GM18867 (cell line): ENCODE measurements at regions not wholly inside any gene's neighbourhood (a gene's known extent, or its start where the extent isn't known, plus 50 kb on each side); places are given as distances from the start of the nearest gene placed in this dataset.

Experiments used
- ATAC-seq: cut with Tn5 transposase; IDR thresholded peaks from one replicate; pipeline ENCODE4 v1.9.1; 2021; ENCODE audit warnings: mild to moderate bottlenecking, moderate library complexity; ENCODE audit not compliant: unreplicated experiment

DNA sequence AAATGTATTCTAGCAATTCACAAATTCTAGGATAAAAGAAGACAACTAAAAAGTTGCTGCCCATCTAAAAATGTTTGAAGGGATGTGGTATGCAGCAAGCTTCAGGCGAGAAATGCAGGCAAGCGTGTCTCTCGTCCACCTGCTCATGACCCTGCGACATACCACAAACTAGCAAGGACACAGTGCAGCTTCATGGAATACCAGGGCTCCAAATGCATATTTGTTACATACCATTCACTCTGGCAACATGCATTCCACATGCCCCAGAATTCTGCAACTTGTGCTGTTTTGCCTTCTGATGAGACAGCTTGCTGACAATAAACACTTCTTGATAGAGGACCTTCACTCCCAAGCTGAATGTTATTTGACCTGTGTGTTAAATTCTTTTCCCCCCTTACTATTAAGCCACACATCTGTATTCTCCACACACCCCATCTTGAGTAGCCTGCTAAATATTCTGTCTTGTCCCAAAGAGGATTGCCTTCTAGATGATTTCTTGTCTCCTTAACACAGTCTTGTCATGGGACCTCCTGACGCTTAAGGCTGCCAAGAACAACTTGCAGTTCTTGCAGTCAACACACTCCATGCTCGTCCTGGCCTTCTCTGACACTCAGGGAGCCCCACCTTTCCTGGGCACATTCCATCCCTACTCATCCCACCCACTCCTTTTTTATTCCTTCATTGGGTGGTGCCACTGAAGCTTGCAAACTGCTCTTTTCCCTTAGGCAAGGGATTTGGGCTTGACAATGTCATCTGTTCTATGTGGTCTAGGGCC, 340.5 kb downstream of the PIK3R1 start:
- no peak for ATAC-seq

DNA sequence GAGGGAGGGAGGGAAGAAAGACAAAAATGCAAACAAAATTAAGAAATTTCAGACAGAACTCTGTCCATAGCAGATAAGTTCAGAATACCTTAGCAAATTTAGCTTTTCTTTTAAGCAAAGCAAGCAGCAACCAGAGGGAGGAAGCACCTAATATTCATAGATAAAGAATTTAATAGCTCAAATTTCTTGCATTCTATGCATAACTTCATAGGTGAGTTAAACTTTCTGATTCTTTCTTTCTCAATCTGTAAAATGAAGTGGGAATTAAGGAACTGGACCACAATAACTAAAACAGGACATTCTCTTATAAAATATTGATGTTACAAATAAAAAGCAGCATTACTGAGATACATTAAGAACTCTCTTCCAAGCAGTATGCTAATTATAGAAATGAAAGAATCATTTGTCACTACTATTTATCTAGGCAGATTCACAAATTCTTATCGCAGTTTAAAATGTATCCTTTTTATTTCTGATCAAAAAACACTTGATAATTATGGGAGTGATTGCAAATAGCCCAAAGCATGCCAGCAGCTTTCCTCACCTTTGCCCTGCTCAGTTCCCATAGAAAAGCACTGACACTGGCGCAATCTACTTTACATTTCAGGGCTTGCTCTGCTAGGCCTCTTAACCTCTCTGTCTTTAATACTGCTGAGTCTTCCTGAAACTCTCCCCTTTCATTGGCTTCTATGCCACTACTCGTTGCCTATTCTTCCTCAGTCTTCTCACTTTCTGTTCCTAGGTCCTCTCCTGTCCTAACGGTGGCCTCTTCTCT, 341.8 kb downstream of the PIK3R1 start:
- ATAC-seq, result no peak

DNA sequence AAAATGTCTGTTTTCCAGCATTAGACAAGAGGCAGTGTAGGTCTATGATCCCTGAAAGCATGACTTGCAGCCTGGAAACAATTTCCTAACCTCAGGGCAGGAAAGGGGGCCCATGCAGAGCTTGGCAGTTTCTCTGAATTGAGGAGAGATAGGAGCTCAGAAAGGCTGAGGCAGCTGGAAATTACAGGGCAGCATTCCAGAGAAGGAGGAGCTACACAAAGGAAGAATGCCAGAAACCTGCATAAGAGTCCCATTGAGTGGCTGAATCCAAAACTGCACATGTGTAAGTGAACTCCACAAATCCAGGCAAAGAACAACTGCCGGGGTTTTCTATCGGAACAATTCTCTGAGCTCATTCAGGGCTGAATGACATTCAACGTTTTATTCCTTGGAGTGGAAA, 346.8 kb downstream of the PIK3R1 start:
- ATAC-seq, result no peak

DNA sequence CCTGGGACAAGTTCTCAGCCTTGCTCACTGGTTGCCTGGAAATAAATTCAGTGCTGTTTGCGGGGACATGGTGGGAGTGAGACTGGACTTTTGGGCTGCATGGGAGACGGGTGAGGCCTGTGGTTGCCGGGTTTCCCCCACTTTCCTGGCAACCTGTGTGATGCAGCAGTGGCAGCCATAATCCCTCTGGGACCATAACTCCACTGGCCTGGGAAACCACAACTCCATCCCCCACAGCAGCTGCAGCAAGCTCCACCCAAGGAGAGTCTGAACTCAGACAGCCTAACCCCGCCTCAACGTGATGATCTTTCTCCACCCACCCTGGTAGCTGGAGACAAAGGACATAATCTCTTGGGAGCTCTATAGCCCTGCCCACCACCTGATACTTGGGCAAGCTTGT, 349.9 kb downstream of the PIK3R1 start:
- ATAC-seq, result peak; percentile 58

DNA sequence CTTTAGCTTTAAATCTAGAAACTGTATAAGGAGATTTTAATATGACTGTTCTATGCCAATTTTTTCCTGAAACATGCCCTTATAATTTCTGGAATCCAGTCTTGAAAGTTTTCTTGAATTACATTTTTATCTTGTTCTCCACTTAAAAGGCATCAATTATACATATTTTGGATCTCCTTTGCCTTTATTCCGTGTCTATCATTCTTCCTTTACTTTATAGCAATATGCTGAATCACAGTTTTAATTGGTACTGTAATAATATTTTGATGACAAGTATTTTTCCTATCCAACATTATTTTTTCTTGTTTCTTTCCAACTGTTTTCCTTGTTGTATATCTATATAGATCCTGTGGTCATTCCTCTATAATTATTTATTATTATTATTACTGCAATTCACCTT, 361.2 kb downstream of the PIK3R1 start:
- ATAC-seq, result no peak

DNA sequence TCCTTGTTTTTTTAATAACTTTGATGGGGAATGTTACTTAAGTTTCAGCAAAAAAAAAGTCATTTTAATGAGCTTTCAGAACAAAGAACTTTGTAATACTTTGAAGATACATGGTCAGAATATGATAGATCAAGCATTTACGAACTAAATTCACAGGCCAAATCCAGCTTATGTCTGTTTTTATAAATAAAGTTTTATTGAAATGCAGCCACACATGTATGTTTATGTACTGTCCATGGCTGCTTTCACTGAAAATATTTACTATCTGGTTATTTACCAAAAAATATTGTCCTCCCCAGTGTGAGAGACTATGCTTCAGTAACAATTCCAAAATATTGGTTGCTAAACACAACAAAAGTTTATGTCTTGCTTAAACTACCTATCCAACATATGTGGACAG, 366.7 kb downstream of the PIK3R1 start:
- no peak for ATAC-seq

DNA sequence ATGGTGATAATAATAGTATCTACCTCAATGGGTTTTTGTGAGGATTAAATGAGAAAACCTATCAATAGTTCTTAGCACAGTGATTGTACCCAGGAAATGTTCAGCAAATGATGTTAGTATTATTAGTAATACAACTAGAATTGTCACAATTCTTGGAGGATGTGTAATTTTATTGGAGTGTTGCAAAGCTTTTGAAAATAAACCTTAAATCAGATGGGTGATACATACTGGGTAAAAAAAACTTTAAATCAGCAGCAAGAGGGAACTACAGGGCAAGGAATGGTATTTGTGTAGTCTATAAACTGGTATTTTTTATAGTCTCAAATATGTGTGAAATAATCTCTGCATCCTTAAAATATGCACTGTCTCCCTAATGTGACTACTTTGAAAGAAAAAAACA, 371.6 kb downstream of the PIK3R1 start:
- no peak for ATAC-seq

DNA sequence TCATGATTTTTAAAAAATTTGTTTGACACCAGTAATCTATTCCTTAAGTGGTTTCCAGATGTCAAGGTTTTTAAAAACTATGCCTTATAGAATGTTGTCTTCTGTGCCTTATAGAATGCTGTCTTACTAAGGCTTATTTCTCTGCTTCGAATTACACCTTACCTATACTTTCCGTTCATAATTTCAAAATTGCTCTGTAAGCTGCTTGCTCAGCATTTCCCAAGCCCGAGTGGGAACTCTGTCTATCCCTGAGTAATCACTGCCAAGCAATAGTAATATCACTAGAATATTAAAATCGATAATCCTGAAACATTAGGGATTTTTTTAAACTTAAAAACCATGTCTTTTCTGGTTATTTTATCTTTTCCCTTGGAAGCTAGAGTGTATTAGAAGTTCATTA, 376.3 kb downstream of the PIK3R1 start:
- no peak for ATAC-seq

DNA sequence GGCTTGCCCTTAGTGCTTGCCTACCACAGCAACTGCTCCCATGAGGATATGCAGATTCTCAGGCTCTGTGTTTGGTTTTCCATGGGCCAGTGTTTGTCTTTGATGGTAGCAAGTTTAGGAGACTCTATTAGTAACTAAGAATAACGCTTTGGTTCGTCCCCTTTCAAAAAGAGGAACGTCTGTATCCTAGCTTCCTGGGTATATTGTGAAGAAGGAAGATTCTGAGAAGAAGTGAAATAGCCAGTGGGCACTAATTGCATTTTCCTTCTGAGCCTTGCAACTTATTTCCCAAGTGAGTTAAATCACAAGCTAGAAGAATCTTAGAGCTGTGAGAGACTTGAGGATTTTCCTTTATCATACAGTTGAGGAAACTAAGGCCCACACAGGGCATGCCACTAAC, 376.8 kb downstream of the PIK3R1 start:
- ATAC-seq, result no peak

DNA sequence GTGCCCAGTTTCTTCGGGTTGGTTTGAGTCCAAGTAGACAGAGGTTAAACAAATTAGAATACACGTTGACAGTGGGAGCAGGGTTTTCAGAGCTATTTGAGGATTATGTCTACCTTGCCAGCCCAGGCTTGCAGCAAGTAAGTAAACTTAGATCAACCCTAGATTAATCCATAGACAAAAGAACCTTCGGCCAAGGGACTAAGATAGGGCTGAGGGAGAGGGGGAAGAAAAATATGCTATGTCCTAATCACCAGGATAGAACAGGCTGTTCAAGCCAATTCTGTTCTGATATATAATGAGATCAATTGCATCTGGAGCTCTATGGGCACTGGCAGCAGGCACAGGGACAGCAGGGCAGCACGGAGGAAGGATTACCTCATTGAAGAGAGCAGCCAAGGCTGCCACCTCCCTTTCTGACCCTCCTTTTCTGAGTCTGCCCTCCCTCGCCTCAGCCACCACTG, 377.7 kb downstream of the PIK3R1 start:
- no peak for ATAC-seq

DNA sequence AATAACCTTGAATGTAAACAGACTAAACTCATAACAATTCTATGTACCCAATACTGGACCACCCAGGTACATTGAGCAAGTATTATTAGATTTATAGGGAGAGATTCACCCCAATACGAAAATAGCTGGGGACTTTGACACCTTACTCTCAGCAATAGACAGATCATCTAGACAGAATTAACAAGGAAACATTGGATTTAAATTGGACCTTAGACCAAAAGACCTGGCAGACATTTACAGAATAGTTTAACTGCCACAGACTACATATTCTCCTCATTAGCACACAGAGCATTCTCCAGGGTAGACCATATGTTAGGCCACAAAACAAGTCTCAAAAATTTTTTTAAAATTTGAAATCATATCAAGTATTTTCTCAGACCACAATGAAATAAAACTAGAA, 397.4 kb downstream of the PIK3R1 start:
- no peak for ATAC-seq

DNA sequence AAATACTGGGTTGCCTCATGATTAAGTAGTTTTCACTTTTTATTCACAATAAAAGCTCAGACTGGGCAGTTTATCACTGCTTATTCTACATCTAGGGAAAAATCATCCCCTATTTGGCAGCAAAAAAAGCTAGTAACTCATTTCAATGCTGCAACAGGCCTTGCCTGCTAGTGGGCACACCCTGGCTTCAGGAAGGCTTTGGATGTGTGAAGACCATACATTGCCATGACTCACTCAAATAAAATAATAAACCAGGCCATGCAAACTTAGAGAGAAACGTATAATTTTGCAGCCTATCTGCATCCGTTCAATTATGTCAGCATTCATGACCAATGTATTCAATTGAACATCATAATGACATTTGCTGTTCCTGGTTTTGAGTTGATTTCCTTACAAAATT, 402.9 kb downstream of the PIK3R1 start:
- no peak for ATAC-seq

DNA sequence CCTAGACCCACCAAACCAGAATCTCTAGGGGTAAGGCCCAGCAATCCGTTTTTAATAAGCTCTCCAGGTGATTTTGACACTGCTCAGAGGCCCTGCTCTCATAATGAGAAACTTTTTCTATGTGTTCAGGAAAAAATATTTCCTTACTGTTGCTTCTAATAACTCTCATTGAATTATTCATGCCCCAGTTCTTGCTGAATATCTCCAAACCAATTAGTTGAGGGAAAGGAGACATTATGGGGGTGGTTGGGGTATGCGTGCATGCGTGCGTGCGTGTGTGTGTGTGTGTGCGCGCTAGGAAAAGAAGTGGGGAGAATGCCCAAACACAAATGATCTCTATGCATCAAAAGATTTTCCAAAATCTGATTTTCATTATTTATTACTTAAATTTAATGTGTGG, 411.4 kb downstream of the PIK3R1 start:
- no peak for ATAC-seq

DNA sequence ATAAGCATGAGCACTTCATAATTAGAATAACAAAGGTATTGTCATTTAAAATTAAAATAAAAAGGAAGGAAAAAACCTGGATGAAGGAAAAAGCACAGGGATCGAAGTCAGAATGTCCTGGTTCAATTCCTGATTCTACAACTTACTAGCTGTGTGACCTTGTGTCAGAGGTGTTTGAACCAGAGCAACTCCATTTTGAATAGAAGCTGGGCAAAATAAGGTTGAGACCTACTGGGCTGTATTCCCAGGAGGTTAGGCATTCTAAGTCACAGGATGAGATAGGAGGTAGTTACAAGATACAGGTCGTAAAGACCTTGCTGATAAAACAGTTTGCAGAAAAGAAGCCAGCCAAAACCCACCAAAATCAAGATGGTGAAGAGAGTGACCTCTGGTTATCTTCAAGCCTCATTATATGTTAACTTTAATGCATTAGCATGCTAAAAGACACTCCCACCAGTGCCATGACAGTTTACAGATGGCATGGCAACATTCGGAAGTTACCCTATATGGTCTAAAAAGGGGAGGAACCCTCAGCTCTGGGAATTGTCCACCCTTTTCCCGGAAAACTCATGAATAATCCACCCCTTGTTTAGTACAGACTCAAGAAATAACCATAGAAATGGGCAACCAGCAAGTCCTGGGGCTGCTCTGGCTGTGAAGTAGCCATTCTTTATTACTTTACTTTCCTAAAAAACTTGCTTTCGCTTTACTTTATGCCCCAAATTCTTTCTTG, 412.7 kb downstream of the PIK3R1 start:
- ATAC-seq, result no peak

DNA sequence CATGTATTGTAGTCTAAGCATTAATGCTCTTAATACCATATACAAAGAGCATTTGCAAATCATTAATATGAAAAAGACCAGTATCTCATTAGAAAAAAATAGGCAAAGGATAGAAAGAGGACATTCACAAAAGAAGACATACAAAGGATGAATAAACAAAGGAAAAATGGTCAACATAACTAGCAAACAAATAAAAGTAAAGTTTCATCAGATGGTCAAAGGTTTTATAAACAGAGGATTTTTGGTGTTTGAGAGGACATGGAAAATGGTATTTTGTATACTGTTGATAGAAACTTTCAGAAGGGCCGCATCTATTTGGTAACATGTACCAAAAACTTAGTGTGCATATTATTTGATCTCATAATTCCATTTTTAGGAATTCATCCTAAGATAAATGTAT, 414.8 kb downstream of the PIK3R1 start:
- no peak for ATAC-seq

DNA sequence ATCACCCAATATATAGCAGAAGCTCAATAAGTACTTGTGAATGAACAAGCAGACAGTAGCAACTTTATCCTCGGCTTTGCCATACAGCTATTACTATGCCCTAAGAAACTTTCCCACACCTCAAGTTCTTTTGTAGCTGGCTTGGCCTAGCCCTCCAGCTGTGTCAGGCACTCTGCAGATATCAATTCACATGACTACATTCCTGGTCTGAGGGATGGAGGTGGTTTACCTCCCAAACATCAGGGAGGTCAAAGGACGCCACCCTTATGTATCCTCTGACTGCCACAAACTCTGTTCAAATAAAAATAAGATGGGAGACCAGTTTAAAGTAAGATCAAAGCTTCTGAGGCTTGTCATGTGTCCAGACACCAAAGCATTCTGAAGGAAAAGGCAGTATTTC, 416.3 kb downstream of the PIK3R1 start:
- no peak for ATAC-seq

DNA sequence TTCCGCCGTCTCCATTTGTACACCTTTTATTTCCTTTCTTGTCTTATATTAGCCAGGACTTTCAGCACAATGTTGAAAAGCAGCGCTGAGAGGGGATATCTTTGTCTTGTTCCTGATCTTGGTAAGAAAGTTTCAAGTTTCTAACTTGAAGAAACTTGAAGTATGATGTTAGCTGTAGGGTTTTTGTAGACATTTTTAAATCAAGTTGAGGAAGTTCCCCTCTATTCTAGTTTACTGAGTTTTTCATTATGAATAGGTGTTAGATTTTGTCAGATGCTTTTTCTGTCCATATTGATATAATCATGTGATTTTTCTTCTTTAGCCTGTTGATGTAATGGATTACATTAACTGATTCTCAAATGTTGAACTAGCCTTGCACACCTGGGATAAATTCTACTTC, 425.7 kb downstream of the PIK3R1 start:
- peak; percentile 59 for ATAC-seq

DNA sequence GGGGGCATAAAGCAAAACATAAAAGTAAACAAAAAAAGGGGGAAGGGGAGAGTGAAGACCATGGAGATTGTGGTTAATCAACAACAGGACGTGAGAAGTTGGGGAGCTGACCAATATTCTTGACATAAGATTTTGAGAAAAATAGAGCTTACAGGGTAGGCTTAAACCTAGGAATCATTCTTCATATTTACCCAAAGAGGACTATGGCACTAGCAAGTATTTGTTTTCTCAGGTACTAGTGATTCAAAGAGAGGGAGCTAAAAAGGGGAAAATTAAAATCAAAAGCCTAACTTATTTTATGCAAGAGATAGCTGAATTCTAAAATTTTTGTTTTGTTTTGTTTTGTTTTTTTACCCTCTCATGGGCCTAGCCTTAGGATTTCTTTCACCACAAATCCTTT, 427.5 kb downstream of the PIK3R1 start:
- no peak for ATAC-seq

DNA sequence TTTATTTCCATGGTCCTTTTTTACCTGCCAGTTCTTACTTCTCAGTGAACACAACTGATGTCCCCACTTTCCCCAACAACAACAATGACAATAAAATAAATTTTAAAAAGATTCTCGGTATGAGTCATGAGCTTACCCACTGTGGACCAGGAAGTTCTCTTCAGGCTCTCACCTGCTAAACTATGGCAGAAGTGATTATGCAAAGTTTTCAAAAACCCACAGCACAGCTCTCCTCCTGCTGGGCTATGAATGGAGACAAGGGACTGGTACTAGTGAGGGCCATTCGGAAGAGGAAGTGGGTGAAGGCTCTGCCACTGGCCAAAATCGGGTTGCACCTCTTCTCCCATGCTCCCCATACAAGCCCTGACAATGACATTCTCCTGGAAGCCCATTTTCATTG, 429.4 kb downstream of the PIK3R1 start:
- ATAC-seq, result peak; percentile 97

DNA sequence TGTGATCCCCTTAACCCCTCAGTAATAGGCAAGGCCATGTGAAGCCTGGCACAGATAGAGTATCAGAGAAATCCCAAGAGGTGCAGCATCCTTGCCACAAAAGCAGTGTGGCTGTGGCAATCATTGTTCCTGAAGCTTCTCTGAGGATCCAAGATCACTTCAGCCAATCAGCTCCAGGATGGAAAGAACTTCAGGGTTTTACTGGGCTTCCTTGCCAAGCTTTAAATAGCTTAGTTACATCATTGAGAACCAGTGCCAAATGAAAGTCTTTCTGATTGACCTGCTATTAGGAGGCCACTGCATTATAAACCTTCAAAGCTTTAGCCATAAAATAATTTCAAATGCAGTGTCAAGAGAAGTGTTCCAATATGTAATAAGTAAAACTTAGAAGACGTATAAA, 430.6 kb downstream of the PIK3R1 start:
- no peak for ATAC-seq

DNA sequence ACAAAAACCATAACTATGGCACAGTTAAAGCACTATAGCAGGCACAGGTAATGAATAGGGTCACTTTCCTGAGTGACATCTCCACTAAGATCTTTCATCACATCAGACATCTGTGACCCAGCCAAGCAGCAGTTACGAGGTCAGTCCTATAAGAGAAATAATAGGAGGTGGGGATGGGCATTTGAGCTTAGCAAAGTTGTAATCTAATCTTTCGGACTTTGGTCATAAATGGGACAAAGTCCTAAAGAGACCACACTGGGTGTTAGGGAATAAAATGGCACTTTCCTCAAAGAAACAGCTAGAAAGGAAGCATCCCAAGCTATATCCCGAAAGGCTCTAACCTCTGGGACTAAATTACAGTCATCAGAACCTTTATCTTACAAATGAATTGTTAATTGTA, 432.2 kb downstream of the PIK3R1 start:
- ATAC-seq, result no peak
